CD4-positive, alpha-beta memory T cell (primary cell): ENCODE measurements at regions not wholly inside any gene's neighbourhood (a gene's known extent, or its start where the extent isn't known, plus 50 kb on each side); places are given as distances from the start of the nearest gene placed in this dataset.

Experiments
- CTCF ChIA-PET: fragments of 350-600 bp; sonication (Branson Sonifier 250); formaldehyde crosslinking; loops from one replicate; lab custom pipeline; 2021; ENCODE audit warnings: inconsistent platforms; ENCODE audit not compliant: partially characterized antibody; lab: Charles Lee
- POLR2A ChIA-PET: fragments of 350-600 bp; sonication (Branson Sonifier 250); formaldehyde crosslinking; loops from one replicate; lab custom pipeline; 2021; ENCODE audit not compliant: partially characterized antibody; lab: Charles Lee
- DNase-seq, 5 donors: peaks; one replicate each; pipeline versions ENCODE4 v3.0.0 to v3.0.0-alpha.2; 2020 to 2022; ENCODE audit warnings: mixed read lengths in 1 of 5
- H3K27ac ChIP-seq: one replicate; pipeline ENCODE4 v1.7.0; 2013; ENCODE audit warnings: low read depth, low read length
- H3K27me3 ChIP-seq: 2 replicates; pipeline ENCODE4 v1.7.0; 2013; ENCODE audit warnings: mild to moderate bottlenecking, low read length, moderate library complexity; ENCODE audit not compliant: insufficient read depth
- H3K36me3 ChIP-seq: 2 replicates; pipeline ENCODE4 v1.7.0; 2013; ENCODE audit warnings: mild to moderate bottlenecking, low read length, moderate library complexity; ENCODE audit not compliant: insufficient read depth
- H3K4me1 ChIP-seq: 2 replicates; pipeline ENCODE4 v1.7.0; 2013; ENCODE audit warnings: mild to moderate bottlenecking, low read length, moderate library complexity; ENCODE audit not compliant: insufficient read depth
- H3K4me3 ChIP-seq, 2 donors: one replicate each; pipeline ENCODE4 v1.7.0; 2013; ENCODE audit warnings: low read length in 2 of 2, mild to moderate bottlenecking in 1 of 2
- H3K9me3 ChIP-seq, 2 donors: one replicate each; pipeline ENCODE4 v1.7.0; 2013; ENCODE audit warnings: low read length in 2 of 2, control low read depth in 1 of 2; ENCODE audit not compliant: control insufficient read depth in 1 of 2
- H3K27ac Mint-ChIP-seq, 7 donors: one replicate each; pipeline ENCODE4 v1.8.0; 2020 to 2021; ENCODE audit warnings: mixed read lengths in 7 of 7, mild to moderate bottlenecking in 6 of 7, inconsistent platforms in 3 of 7, moderate library complexity in 3 of 7
- H3K27me3 Mint-ChIP-seq, 2 donors: one replicate each; pipeline ENCODE4 v1.8.0; 2020 to 2021; ENCODE audit warnings: mixed read lengths in 2 of 2
- H3K36me3 Mint-ChIP-seq, 2 donors: one replicate each; pipeline ENCODE4 v1.8.0; 2020 to 2021; ENCODE audit warnings: mixed read lengths in 2 of 2, inconsistent platforms in 1 of 2, mild to moderate bottlenecking in 1 of 2
- H3K4me1 Mint-ChIP-seq, 4 donors: one replicate each; pipeline ENCODE4 v1.8.0; 2020 to 2021; ENCODE audit warnings: mixed read lengths in 4 of 4, mild to moderate bottlenecking in 1 of 4
- H3K4me3 Mint-ChIP-seq, 8 donors: one replicate each; pipeline ENCODE4 v1.8.0; 2020 to 2021; ENCODE audit warnings: mixed read lengths in 8 of 8, mild to moderate bottlenecking in 7 of 8, moderate library complexity in 6 of 8, inconsistent platforms in 3 of 8
- H3K9me3 Mint-ChIP-seq, 8 donors: one replicate each; pipeline ENCODE4 v1.8.0; 2020 to 2021; ENCODE audit warnings: mixed read lengths in 8 of 8, mild to moderate bottlenecking in 5 of 8, inconsistent platforms in 3 of 8, moderate library complexity in 1 of 8
- intact Hi-C: fragments of 100-400 bp; cut with micrococcal nuclease; formaldehyde crosslinking; loops from one replicate; pipeline ENCODE4 v1.15.1; 2023

GRCh38 chr16:65749506-65749905 is 617.0 kb upstream of the CDH5 start:
- H3K4me1 Mint-ChIP-seq: no peaks in the 10 kb centered on the region
- Histone ChIP-seq H3K36me3 (no peaks in the 10 kb centered on the region), H3K4me1 (no peaks in the 10 kb centered on the region), H3K9me3 (no peaks in the 10 kb centered on the region), H3K4me3 (no peak overlapping the region), H3K27me3 (no peaks in the 10 kb centered on the region), H3K27ac (no peak overlapping the region)
- ChIA-PET CTCF (no interaction called here), POLR2A (no interaction called here)
- H3K27ac Mint-ChIP-seq: no peak overlapping the region
- DNase-seq: no peak
- H3K4me3 Mint-ChIP-seq: no peak overlapping the region
- H3K36me3 Mint-ChIP-seq: no peaks in the 10 kb centered on the region
- peaks cover 0 to 2% (median 0%) of the 10 kb centered on the region in 8 donors for H3K9me3 Mint-ChIP-seq
- intact Hi-C loops: no loop called here
- H3K27me3 Mint-ChIP-seq: peaks cover 0 to 4% of the 10 kb centered on the region in 2 donors

- no peak overlapping the region for H3K4me3 ChIP-seq
- ChIA-PET POLR2A (no interaction called here), CTCF (no interaction called here)
- DNase-seq: no peak
- no peaks in the 10 kb centered on the region for H3K36me3 ChIP-seq
- Mint-ChIP-seq H3K36me3 (no peaks in the 10 kb centered on the region), H3K4me1 (no peaks in the 10 kb centered on the region), H3K27me3 (peaks cover 0 to 4% of the 10 kb centered on the region in 2 donors), H3K9me3 (peaks cover 0 to 2% (median 0%) of the 10 kb centered on the region in 8 donors), H3K4me3 (no peak overlapping the region), H3K27ac (no peak overlapping the region)
- intact Hi-C loops: no loop called here
- no peaks in the 10 kb centered on the region for H3K27me3 ChIP-seq
- H3K27ac ChIP-seq: no peak overlapping the region
- H3K9me3 ChIP-seq: no peaks in the 10 kb centered on the region
- H3K4me1 ChIP-seq: no peaks in the 10 kb centered on the region
Observed at GRCh38 chr16:65746941-65747340, 619.5 kb upstream of the CDH5 start.

- ChIA-PET POLR2A (no interaction called here), CTCF (no interaction called here)
- Histone ChIP-seq H3K27ac (no peak overlapping the region), H3K9me3 (no peaks in the 10 kb centered on the region), H3K27me3 (no peaks in the 10 kb centered on the region), H3K4me1 (no peaks in the 10 kb centered on the region), H3K4me3 (no peak overlapping the region), H3K36me3 (no peaks in the 10 kb centered on the region)
- Mint-ChIP-seq H3K9me3 (peaks cover 0 to 3% (median 0%) of the 10 kb centered on the region in 8 donors), H3K4me1 (no peaks in the 10 kb centered on the region), H3K27ac (no peak overlapping the region), H3K27me3 (peaks cover 0 to 4% of the 10 kb centered on the region in 2 donors), H3K36me3 (no peaks in the 10 kb centered on the region), H3K4me3 (no peak overlapping the region)
- no peak for DNase-seq
- intact Hi-C loops: no loop called here
Observed at GRCh38 chr16:65745201-65745708, 621.2 kb upstream of the CDH5 start.

- Mint-ChIP-seq H3K36me3 (no peaks in the 10 kb centered on the region), H3K4me1 (no peaks in the 10 kb centered on the region), H3K27ac (no peak overlapping the region), H3K9me3 (peaks cover 0 to 4% (median 0%) of the 10 kb centered on the region in 8 donors), H3K27me3 (peaks cover 0 to 2% of the 10 kb centered on the region in 2 donors), H3K4me3 (no peak overlapping the region)
- POLR2A ChIA-PET: no interaction called here
- intact Hi-C loops: no loop called here
- no peaks in the 10 kb centered on the region for H3K36me3 ChIP-seq
- no peak overlapping the region for H3K27ac ChIP-seq
- no peak overlapping the region for H3K4me3 ChIP-seq
- no peaks in the 10 kb centered on the region for H3K27me3 ChIP-seq
- DNase-seq: no peak
- no peaks in the 10 kb centered on the region for H3K9me3 ChIP-seq
- no peaks in the 10 kb centered on the region for H3K4me1 ChIP-seq
- CTCF ChIA-PET: no interaction called here
Observed at GRCh38 chr16:65744401-65744800, 622.1 kb upstream of the CDH5 start.

- ChIA-PET CTCF (no interaction called here), POLR2A (no interaction called here)
- DNase-seq: no peak
- Histone ChIP-seq H3K27ac (no peak overlapping the region), H3K9me3 (no peaks in the 10 kb centered on the region), H3K36me3 (no peaks in the 10 kb centered on the region), H3K4me1 (no peaks in the 10 kb centered on the region), H3K4me3 (no peak overlapping the region), H3K27me3 (no peaks in the 10 kb centered on the region)
- Mint-ChIP-seq H3K36me3 (no peaks in the 10 kb centered on the region), H3K27ac (no peak overlapping the region), H3K27me3 (no peaks in the 10 kb centered on the region), H3K9me3 (peaks cover 0 to 5% (median 0%) of the 10 kb centered on the region in 8 donors), H3K4me1 (no peaks in the 10 kb centered on the region), H3K4me3 (no peak overlapping the region)
- intact Hi-C loops: no loop called here
Observed at GRCh38 chr16:65743558-65743957, 621.7 kb upstream of the CDH11 start.

- no peaks in the 10 kb centered on the region for H3K36me3 ChIP-seq
- H3K4me3 ChIP-seq: no peak overlapping the region
- no peak overlapping the region for H3K27ac Mint-ChIP-seq
- H3K27me3 ChIP-seq: no peaks in the 10 kb centered on the region
- H3K9me3 Mint-ChIP-seq: peaks cover 0 to 9% (median under 1%) of the 10 kb centered on the region in 8 donors
- H3K9me3 ChIP-seq: no peaks in the 10 kb centered on the region
- no peaks in the 10 kb centered on the region for H3K4me1 ChIP-seq
- ChIA-PET CTCF (no interaction called here), POLR2A (no interaction called here)
- H3K4me3 Mint-ChIP-seq: no peak overlapping the region
- no peak for DNase-seq
- H3K4me1 Mint-ChIP-seq: no peaks in the 10 kb centered on the region
- H3K27me3 Mint-ChIP-seq: no peaks in the 10 kb centered on the region
- no peak overlapping the region for H3K27ac ChIP-seq
- intact Hi-C loops: no loop called here
- no peaks in the 10 kb centered on the region for H3K36me3 Mint-ChIP-seq
Observed at GRCh38 chr16:65740711-65741110, 618.8 kb upstream of the CDH11 start.

GRCh38 chr16:65739518-65739917 is 617.7 kb upstream of the CDH11 start:
- no peak overlapping the region for H3K4me3 ChIP-seq
- no peak for DNase-seq
- intact Hi-C loops: no loop called here
- no peaks in the 10 kb centered on the region for H3K27me3 ChIP-seq
- H3K9me3 ChIP-seq: no peaks in the 10 kb centered on the region
- no peaks in the 10 kb centered on the region for H3K4me1 Mint-ChIP-seq
- no peaks in the 10 kb centered on the region for H3K36me3 Mint-ChIP-seq
- CTCF ChIA-PET: no interaction called here
- POLR2A ChIA-PET: no interaction called here
- no peak overlapping the region for H3K27ac Mint-ChIP-seq
- no peaks in the 10 kb centered on the region for H3K4me1 ChIP-seq
- H3K27me3 Mint-ChIP-seq: no peaks in the 10 kb centered on the region
- H3K36me3 ChIP-seq: no peaks in the 10 kb centered on the region
- peaks cover 0 to 9% (median under 1%) of the 10 kb centered on the region in 8 donors for H3K9me3 Mint-ChIP-seq
- H3K4me3 Mint-ChIP-seq: no peak overlapping the region
- H3K27ac ChIP-seq: no peak overlapping the region

GRCh38 chr16:65737831-65738230 is 616.0 kb upstream of the CDH11 start:
- Histone ChIP-seq H3K36me3 (no peaks in the 10 kb centered on the region), H3K27me3 (no peaks in the 10 kb centered on the region), H3K27ac (no peak overlapping the region), H3K4me3 (no peak overlapping the region), H3K4me1 (no peaks in the 10 kb centered on the region), H3K9me3 (no peaks in the 10 kb centered on the region)
- H3K9me3 Mint-ChIP-seq: peaks cover 0 to 11% (median under 1%) of the 10 kb centered on the region in 8 donors
- POLR2A ChIA-PET: no interaction called here
- intact Hi-C loops: no loop called here
- CTCF ChIA-PET: no interaction called here
- H3K4me1 Mint-ChIP-seq: no peaks in the 10 kb centered on the region
- no peak for DNase-seq
- no peak overlapping the region for H3K27ac Mint-ChIP-seq
- no peaks in the 10 kb centered on the region for H3K27me3 Mint-ChIP-seq
- H3K36me3 Mint-ChIP-seq: no peaks in the 10 kb centered on the region
- H3K4me3 Mint-ChIP-seq: no peak overlapping the region
